ENCODE measurements at regions not wholly inside any gene's neighbourhood (a gene's known extent, or its start where the extent isn't known, plus 50 kb on each side); places are given as distances from the start of the nearest gene placed in this dataset.

- DNase-seq = no peak
Measured at GRCh38 chr2:19784456-19784855, 117.3 kb downstream of the TTC32 start.

DNA sequence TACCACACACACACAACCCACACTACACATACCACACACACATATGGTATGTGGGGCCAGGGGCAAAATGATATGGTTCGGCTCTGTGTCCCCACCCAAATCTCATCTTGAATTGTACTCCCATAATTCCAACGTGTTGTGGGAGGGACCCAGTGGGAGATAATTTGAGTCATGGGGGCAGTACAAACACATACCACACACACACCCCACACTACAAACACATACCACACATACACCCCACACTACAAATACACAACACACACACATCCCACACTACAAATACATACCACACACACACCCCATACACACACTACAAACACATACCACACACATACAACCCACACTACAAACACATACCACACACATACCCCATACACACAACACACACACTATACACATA is 117.8 kb downstream of the TTC32 start:
- no peak for DNase-seq

- DNase-seq = no peak
Measured at GRCh38 chr2:19776941-19777514, 124.8 kb downstream of the TTC32 start.

DNA sequence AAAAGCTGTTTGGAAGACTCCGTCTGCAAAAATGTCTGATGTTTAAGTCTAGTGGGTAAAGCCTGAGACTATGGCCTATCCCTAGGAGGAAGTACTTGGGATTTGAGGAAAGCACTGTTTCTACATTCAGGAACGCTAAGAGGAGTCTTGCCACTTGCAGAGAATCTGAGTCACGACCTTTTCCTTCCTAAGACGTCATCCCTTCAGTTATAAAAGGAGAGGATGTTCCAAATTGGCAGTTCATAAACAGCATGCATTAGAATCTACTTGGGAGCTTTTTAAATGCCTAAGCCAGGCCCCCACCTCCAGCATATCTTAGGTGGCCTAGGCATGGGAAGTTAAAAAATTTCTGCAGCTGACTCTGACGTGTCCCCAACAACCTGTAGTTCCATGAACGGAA is 125.9 kb downstream of the TTC32 start:
- no peak for DNase-seq

DNA sequence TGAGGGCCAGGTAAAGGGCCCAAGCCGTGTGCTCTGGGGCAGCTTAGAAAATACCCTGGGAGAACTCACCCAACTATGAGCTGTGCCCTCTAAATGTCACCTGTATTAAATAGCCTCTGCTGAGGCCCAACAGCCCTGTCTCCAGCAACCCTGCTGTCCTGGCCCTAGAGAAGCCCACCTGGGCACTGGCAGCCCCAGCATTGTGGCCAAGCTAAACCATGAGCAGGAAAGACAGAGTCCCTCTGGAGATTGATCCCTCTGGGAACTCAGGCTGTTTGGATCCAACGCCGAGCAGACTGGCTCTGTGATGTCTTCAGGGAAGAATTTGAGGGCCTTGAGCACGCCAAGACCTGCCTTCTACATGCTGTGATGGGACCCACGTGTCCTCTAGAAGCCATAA is 126.5 kb downstream of the TTC32 start:
- DNase-seq = no peak

DNA sequence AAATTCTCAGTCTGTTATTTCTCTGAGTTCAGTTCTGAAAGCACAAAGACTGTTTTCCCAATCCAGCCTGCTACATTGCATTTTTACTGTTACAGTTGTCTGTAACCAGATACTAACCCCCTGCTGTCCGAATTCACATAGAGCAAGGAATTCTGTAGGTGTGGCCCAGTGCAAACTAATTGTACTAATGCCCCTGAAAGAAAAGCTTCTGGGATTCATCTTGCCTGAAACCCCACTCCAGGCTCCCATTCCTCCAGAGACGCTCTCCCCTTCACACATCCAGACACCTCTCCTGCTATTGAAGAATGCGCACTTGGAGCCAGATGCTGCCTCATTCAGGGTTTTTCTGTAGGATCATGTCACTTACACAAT is 127.0 kb downstream of the TTC32 start:
- no peak for DNase-seq

- DNase-seq = no peak
Measured at GRCh38 chr2:19772981-19773380, 128.8 kb downstream of the TTC32 start.

DNA sequence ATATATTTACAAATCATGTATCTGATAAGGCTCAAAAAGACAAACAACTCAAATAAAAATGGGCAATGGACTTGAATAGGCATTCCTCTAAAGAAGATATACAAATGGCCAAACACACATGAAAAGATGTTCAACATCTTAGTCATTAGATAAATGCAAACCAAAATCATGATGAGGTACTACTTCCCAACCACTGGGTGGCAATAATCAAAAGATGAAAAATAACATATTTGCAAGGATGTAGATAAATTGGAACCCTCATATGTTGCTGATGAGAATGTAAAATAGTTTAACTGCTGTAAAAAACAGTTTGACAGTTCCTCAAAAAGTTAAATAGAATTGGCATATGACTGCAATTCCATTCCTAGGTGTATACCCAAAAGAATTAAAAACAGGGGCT is 132.3 kb downstream of the TTC32 start:
- no peak for DNase-seq

GRCh38 chr2:19767899-19768298 is 133.9 kb downstream of the TTC32 start:
- no peak for DNase-seq

DNA sequence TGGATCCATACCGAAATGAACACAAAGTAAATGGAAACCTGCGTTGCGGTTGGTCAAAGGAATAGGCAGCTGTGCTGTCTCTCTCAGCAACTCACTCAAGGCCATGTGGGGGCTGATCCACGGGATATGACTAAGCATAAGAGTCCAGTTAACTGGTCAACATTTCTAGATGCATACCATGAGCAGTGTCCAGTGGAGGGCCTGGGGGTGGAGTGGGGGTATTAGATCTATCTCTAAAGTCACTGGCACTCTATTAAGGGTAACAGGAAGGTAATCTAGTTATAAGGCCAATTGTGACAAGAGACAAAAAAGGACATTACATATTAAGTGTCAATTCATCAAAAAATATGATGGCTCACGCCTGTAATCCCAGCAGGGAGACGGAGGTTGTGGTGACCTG is 136.8 kb downstream of the TTC32 start:
- no peak for DNase-seq

DNA sequence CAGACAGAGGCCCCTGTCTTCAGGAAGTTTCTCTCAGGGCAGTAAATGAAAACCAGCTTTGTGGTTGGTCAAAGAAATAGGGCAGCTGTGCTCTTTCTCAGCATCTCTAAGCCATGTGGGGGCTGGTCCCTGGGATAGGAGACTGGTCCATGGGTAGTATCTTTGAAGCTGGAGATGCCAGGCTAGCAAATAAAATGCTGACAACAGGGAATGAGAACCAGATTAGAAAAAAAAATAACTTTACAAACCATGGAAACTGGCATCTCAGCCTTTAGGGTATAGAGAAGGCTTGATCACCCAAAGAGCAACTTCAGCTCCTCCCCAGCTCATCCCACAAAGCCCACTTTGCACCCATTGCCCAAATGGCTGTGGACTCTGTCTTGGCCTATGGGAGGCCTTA is 138.1 kb downstream of the TTC32 start:
- DNase-seq = no peak

- DNase-seq = no peak
Measured at GRCh38 chr2:19762959-19763605, 138.7 kb downstream of the TTC32 start.

- no peak for DNase-seq
Measured at GRCh38 chr2:19762142-19762541, 139.6 kb downstream of the TTC32 start.

DNA sequence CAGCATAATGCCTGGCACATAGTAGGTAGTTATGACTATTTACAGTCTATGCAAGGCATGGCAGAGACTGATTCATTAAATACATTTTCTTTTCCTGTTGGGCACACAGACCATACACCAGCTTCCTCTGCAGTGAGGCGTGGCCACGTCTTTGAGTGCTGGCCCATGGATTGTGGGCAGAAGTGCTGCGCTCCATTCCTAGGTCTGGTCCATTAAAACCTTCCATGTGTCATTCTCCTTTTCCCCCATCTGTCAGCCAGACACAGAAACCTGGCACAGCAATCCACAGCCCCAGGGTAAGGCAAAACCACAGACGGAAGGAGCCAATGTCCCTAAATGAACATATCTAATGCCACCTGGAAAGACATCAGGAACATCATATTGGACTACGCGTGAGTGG is 141.9 kb downstream of the TTC32 start:
- DNase-seq = no peak

DNA sequence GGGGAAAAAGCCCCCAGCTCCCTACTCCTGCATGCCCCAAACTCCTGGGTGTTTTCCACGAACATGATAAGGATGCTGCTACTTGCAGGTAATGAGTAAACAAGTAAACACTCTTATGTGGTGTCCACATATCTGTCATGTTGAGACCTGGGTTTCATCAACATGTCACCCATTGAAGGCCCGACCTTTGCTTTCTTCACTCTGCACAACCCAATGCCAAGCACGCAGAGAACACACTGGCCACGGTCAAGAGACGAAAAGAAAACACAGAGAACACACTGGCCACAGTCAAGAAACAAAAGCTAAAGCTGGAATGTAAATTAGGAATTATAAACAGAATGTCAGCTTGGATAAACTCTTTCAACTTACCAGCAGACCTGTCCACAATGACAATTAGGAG is 143.1 kb downstream of the TTC32 start:
- no peak for DNase-seq

DNA sequence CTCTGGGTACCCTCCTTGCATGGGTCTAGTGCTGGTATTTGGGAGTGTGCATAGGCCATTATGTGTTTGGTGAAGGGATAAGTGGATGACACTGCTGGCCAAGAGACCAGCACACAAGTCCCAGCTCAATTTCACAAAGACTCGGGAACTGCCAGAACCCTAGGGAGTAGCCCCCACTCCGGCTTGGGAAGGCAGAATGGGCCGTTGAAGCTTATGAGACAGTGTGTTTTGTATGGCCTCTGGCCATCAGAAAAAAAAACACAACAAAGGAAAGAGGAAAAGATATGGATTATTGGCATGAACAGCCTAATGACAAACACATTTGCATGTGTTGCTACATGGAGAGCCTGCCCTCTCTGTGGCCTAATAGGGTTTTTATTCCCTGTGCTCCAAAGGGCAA is 144.2 kb downstream of the TTC32 start:
- DNase-seq = no peak

DNA sequence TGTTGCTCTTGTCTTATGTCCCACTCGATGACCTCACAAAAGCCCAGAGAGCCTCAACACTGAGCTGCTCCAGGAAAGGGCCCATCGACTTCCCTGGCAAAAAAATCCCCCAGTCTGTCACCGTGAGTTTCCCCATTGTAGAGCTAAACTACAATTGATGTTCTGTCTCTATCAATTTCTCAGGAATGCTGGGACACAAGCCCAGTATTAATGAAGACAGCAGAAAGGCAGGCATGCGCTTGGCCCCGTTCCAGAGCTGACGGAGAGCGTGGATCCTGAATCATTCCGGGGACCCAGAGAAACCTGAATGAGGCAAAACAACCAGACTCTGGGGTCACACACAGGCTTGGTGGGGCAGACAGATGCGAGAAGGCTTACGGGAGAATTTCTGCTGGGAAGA is 146.9 kb downstream of the TTC32 start:
- no peak for DNase-seq

- no peak for DNase-seq
Measured at GRCh38 chr2:19753818-19754217, 148.0 kb downstream of the TTC32 start.

- DNase-seq = no peak
Measured at GRCh38 chr2:19753314-19753713, 148.5 kb downstream of the TTC32 start.

GRCh38 chr2:19752500-19752899 is 149.3 kb downstream of the TTC32 start:
- no peak for DNase-seq

GRCh38 chr2:19751631-19752030 is 150.2 kb downstream of the TTC32 start:
- DNase-seq = no peak

DNA sequence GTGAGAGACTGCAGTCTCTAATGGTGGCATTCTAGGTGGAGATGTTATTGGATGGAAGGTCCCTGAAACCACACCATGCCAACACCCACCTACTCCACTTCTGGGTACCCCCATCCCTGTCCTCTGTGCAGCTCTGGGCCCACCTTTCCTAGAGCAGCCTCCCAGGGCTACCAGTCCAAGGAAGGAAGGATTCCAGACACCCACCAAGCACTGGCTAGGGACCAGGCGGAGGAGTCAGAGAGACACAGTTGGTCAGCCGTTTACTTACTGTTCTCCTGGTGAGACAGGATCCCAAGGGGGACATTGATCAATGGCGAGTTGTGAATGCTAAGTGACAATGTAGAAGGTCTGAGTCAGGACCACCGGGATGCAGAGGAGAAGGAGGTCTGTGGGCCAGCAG is 151.6 kb downstream of the TTC32 start:
- DNase-seq = no peak

- DNase-seq = no peak
Measured at GRCh38 chr2:19749507-19749836, 152.3 kb downstream of the TTC32 start.

DNA sequence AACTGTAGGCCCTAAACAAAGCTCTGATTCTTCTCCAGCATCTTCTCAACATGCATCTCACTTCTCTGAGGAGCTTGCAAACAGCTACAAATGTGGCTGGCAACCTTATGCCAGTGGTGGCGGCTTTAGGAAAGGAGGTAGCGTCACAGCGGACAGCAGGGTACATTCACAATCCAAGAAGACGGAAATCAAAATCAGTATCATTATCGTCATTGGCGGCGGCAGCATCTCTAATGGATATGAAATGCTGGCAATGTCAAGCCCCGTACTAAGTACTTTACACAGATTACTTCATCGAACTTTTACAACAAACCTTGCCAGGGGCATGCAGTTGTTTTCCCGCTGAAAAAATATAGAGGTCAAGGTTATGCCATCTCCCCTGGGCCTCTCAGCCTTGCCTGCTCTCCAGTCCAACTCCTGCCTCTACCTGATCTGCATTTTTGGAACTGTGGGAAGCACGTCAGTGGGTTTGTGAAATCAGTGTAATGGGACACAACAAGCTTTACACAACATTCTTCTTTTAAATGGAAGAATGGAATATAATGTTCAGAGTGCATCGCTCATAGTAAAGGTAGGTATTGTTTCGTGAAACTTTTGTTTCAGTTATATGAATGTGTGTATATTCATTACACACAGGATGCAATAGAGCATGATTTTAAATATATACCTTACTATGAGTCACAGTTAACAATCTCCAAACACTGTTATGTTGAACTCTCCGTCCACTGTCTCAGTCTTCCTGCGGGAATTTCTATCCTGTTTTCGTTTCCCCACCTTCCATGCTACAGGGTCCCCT is 152.9 kb downstream of the TTC32 start:
- no peak for DNase-seq
